ENCODE measurements at regions not wholly inside any gene's neighbourhood (a gene's known extent, or its start where the extent isn't known, plus 50 kb on each side); places are given as distances from the start of the nearest gene placed in this dataset.

DNA sequence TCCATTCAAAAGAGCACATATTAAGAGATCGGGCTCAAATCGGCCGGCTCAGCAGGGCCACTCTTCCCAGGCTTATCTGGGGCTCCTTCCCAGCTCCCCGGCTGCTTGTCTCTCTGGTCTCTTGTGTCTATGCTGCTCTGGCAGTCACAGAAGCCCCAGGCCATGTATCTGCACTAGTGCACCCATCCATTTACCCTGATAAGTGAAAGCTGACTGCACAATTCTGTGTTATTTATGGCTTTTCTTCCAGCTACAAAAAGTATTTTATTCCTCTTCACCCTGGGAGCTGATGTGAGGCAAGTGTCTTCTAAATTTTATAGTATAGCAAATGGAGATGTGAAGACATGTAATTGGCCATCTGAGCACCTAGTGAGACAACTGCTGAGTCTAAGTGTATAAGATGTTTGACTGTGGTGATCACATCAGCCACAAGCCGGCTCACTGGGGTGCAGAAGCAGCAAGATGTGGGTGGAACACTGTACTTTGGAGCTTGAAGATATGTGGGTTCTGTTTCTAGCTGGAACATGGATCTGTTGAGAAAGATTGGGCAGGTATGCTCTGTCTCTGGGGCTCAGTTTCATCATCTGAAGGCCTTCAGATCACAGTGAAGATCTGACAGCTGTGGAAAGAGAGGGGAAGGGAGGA is 78.1 kb upstream of the MPHOSPH6 start:
- no peak overlapping the region for H3K4me3 ChIP-seq (ENCODE audit: low read depth, low read length)
- no peak for DNase-seq (ENCODE audit: low read depth, low spot score)
- TF ChIP-seq, protein P1, sequence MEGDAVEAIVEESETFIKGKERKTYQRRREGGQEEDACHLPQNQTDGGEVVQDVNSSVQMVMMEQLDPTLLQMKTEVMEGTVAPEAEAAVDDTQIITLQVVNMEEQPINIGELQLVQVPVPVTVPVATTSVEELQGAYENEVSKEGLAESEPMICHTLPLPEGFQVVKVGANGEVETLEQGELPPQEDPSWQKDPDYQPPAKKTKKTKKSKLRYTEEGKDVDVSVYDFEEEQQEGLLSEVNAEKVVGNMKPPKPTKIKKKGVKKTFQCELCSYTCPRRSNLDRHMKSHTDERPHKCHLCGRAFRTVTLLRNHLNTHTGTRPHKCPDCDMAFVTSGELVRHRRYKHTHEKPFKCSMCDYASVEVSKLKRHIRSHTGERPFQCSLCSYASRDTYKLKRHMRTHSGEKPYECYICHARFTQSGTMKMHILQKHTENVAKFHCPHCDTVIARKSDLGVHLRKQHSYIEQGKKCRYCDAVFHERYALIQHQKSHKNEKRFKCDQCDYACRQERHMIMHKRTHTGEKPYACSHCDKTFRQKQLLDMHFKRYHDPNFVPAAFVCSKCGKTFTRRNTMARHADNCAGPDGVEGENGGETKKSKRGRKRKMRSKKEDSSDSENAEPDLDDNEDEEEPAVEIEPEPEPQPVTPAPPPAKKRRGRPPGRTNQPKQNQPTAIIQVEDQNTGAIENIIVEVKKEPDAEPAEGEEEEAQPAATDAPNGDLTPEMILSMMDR (IDR thresholded peaks at IDR 0.05; ENCODE audit: low read depth, low read length) = no peak
- in situ Hi-C loops (cut with HindIII; ENCODE audit: low sequenced_read_pairs) = no loop called here

GRCh38 chr16:82242201-82242600 is 72.2 kb upstream of the MPHOSPH6 start:
- TF ChIP-seq, protein P1 (IDR thresholded peaks at IDR 0.05; ENCODE audit: low read depth, low read length) = no peak
- in situ Hi-C loops (cut with HindIII; ENCODE audit: low sequenced_read_pairs) = no loop called here
- DNase-seq (ENCODE audit: low read depth, low spot score) = no peak
- no peak overlapping the region for H3K4me3 ChIP-seq (ENCODE audit: low read depth, low read length)

DNA sequence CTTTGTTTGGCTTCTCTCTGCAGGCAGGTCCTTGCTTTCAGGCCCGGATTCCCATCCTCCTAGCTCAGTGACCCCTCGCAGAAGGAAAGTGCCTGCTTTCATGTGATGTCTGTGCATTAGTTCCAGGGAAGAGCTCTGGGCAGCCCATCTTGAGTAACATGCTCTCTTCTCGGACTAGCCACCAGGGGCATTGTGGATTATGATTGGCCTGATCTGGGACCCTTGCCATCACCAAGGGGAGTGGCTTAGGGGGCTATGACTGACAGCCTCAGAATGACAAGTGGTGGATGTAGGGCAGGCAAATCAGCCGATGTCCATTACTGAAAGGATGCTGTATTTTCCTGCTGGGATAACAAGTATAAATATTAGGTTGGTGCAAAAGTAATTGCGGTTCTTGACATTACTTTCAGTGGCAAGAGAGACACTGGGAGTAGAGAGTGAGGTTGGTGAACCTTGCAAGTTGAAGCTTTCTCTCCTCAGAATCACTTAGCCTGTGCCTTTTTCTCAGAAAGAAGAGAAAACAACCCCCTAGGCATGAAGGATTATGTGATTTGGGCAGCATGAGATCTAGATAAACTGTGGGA is 71.5 kb upstream of the MPHOSPH6 start:
- H3K4me3 ChIP-seq (ENCODE audit: low read depth, low read length) = no peak overlapping the region
- in situ Hi-C loops (cut with HindIII; ENCODE audit: low sequenced_read_pairs) = no loop called here
- DNase-seq (ENCODE audit: low read depth, low spot score) = no peak
- TF ChIP-seq, protein P1 (IDR thresholded peaks at IDR 0.05; ENCODE audit: low read depth, low read length) = peak; percentile 1

GRCh38 chr16:82240111-82240510 is 70.1 kb upstream of the MPHOSPH6 start:
- no peak overlapping the region for H3K4me3 ChIP-seq (ENCODE audit: low read depth, low read length)
- TF ChIP-seq, protein P1 (IDR thresholded peaks at IDR 0.05; ENCODE audit: low read depth, low read length) = no peak
- in situ Hi-C loops (cut with HindIII; ENCODE audit: low sequenced_read_pairs) = no loop called here
- no peak for DNase-seq (ENCODE audit: low read depth, low spot score)

- H3K4me3 ChIP-seq (ENCODE audit: low read depth, low read length) = no peak overlapping the region
- TF ChIP-seq, protein P1 (IDR thresholded peaks at IDR 0.05; ENCODE audit: low read depth, low read length) = no peak
- in situ Hi-C loops (cut with HindIII; ENCODE audit: low sequenced_read_pairs) = no loop called here
- DNase-seq (ENCODE audit: low read depth, low spot score) = no peak
These were observed 66.9 kb upstream of the MPHOSPH6 start for GRCh38 chr16:82236875-82237274.

DNA sequence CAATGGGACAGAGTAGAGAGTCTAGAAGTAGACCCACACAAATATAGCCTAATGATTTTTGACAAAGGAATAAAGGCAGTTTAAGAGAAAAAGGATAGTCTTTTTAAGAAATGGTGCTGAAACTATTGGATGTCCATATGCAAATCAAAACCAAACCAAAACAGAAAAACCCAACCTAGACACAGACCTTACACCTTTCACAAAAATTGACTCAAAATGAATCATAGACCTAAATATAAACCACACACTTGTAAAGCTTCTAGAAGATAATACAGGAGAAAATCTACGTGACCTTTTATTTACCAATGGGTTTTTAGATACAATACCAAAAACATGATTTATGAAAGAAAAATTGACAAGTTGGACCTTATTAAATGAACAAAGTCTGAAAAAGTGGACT is 66.4 kb upstream of the MPHOSPH6 start:
- H3K4me3 ChIP-seq (ENCODE audit: low read depth, low read length) = no peak overlapping the region
- TF ChIP-seq, protein P1 (IDR thresholded peaks at IDR 0.05; ENCODE audit: low read depth, low read length) = no peak
- in situ Hi-C loops (cut with HindIII; ENCODE audit: low sequenced_read_pairs) = no loop called here
- DNase-seq (ENCODE audit: low read depth, low spot score) = no peak
